ENCODE measurements at regions not wholly inside any gene's neighbourhood (a gene's known extent, or its start where the extent isn't known, plus 50 kb on each side); places are given as distances from the start of the nearest gene placed in this dataset.

DNA sequence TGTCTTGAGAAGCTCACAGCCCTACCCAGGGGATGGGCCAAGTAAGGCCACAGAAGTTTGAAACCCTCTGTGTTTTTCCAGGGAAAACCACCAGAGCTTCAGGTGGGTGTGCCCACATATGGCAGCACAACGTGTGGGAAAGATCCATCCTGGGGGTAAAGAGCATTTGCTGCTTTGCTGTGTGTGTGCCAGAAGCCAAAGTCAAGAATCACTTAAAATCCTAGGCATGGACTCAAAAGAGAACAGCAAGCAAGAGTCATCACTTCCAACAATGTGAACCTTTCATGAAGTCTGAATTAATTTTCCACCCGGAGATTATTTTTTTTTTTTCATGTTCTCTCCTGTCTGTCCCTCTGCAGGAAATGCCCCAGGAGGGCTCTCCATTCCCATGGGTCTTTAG is 308.2 kb upstream of the SGK1 start:
- H3K27me3 ChIP-seq (replicated peaks; ENCODE audit: control insufficient read depth, insufficient read depth, low read length) = no peaks in the 10 kb centered on the region; the same call in 1 of the 2 replicates
- TF ChIP-seq, protein P1, sequence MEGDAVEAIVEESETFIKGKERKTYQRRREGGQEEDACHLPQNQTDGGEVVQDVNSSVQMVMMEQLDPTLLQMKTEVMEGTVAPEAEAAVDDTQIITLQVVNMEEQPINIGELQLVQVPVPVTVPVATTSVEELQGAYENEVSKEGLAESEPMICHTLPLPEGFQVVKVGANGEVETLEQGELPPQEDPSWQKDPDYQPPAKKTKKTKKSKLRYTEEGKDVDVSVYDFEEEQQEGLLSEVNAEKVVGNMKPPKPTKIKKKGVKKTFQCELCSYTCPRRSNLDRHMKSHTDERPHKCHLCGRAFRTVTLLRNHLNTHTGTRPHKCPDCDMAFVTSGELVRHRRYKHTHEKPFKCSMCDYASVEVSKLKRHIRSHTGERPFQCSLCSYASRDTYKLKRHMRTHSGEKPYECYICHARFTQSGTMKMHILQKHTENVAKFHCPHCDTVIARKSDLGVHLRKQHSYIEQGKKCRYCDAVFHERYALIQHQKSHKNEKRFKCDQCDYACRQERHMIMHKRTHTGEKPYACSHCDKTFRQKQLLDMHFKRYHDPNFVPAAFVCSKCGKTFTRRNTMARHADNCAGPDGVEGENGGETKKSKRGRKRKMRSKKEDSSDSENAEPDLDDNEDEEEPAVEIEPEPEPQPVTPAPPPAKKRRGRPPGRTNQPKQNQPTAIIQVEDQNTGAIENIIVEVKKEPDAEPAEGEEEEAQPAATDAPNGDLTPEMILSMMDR (IDR thresholded peaks at IDR 0.05; ENCODE audit: insufficient read depth in 1 of 2, low read depth in 1 of 2, low read length in 1 of 2, severe bottlenecking in 1 of 2, unreplicated experiment in 1 of 2) = no peak
- Mint-ChIP-seq H3K27ac (ENCODE audit: unreplicated experiment) (no peak overlapping the region), H3K4me3 (ENCODE audit: unreplicated experiment) (no peak overlapping the region), H3K9me3 (ENCODE audit: unreplicated experiment) (no peaks in the 10 kb centered on the region), H3K36me3 (ENCODE audit: insufficient read depth, unreplicated experiment) (no peaks in the 10 kb centered on the region), H3K27me3 (ENCODE audit: insufficient read depth, unreplicated experiment) (no peaks in the 10 kb centered on the region), H3K4me1 (ENCODE audit: low read depth, unreplicated experiment) (no peaks in the 10 kb centered on the region)
- no TSS peak for BruUV-seq (replicated peaks)
- H3K4me3 ChIP-seq (ENCODE audit: low read depth, low read length) = no peak overlapping the region
- POLR2A ChIA-PET = no interaction called here
- H3K9me3 ChIP-seq = no peaks in the 10 kb centered on the region
- H3K4me1 ChIP-seq = no peaks in the 10 kb centered on the region
- intact Hi-C loops (cut with micrococcal nuclease; ENCODE audit: unreplicated experiment) = no loop called here
- no peaks in the 10 kb centered on the region for H3K36me3 ChIP-seq (ENCODE audit: control insufficient read depth, insufficient read depth, low read length)
- no peak for DNase-seq
- CTCF ChIA-PET = no interaction called here

DNA sequence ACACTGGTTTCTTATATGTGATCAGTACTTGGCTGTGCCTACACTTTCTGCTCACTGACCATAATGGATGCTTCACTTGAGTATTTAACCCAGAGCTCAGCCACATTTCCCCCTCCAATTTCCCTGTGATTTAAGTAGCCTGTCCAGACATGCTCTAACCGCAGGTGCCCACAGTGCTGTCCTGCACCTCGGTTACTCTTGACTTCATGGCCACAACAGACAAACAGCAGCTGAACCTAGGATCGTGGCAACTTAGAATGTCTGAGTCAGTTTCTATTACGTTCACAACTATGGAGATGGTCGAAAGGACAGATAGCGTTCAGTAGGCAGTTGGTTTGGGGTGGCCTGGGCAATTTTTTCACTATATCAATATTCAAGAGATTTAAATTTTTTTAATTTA is 306.9 kb upstream of the SGK1 start:
- Mint-ChIP-seq H3K27ac (ENCODE audit: unreplicated experiment) (no peak overlapping the region), H3K36me3 (ENCODE audit: insufficient read depth, unreplicated experiment) (no peaks in the 10 kb centered on the region), H3K9me3 (ENCODE audit: unreplicated experiment) (no peaks in the 10 kb centered on the region), H3K4me1 (ENCODE audit: low read depth, unreplicated experiment) (no peaks in the 10 kb centered on the region), H3K27me3 (ENCODE audit: insufficient read depth, unreplicated experiment) (no peaks in the 10 kb centered on the region), H3K4me3 (ENCODE audit: unreplicated experiment) (no peak overlapping the region)
- ChIA-PET CTCF (no interaction called here), POLR2A (no interaction called here)
- Histone ChIP-seq H3K27me3 (replicated peaks; ENCODE audit: control insufficient read depth, insufficient read depth, low read length) (no peaks in the 10 kb centered on the region; the same call in 1 of the 2 replicates), H3K36me3 (ENCODE audit: control insufficient read depth, insufficient read depth, low read length) (no peaks in the 10 kb centered on the region), H3K4me1 (no peaks in the 10 kb centered on the region), H3K9me3 (no peaks in the 10 kb centered on the region), H3K4me3 (ENCODE audit: low read depth, low read length) (no peak overlapping the region)
- TF ChIP-seq, protein P1 (IDR thresholded peaks at IDR 0.05; ENCODE audit: insufficient read depth in 1 of 2, low read depth in 1 of 2, low read length in 1 of 2, severe bottlenecking in 1 of 2, unreplicated experiment in 1 of 2) = no peak
- intact Hi-C loops (cut with micrococcal nuclease; ENCODE audit: unreplicated experiment) = no loop called here
- DNase-seq = no peak
- BruUV-seq (replicated peaks) = no TSS peak

DNA sequence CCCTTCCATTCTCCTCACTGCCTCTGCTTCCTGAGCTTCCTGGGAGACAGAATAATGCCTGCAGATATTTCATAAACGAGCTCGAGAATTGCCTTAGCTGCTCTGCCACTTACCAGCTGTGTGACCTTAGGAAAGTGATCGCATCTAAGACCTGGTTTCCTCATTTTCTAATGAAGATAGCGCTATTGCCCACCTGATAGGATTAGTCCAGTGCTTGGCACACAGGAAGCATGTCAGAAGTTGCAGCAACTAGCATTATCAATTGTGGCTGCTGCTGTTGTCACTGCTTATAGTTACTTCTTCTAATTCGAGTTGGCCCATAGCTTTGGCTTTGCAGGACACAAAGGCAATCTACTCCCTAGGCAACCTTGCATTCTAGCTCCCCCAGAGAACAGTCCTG is 305.5 kb upstream of the SGK1 start:
- H3K36me3 Mint-ChIP-seq (ENCODE audit: insufficient read depth, unreplicated experiment) = no peaks in the 10 kb centered on the region
- BruUV-seq (replicated peaks) = no TSS peak
- Histone ChIP-seq H3K4me3 (ENCODE audit: low read depth, low read length) (no peak overlapping the region), H3K27me3 (replicated peaks; ENCODE audit: control insufficient read depth, insufficient read depth, low read length) (no peaks in the 10 kb centered on the region; the same call in 1 of the 2 replicates), H3K4me1 (no peaks in the 10 kb centered on the region), H3K9me3 (no peaks in the 10 kb centered on the region), H3K36me3 (ENCODE audit: control insufficient read depth, insufficient read depth, low read length) (no peaks in the 10 kb centered on the region)
- no peaks in the 10 kb centered on the region for H3K27me3 Mint-ChIP-seq (ENCODE audit: insufficient read depth, unreplicated experiment)
- TF ChIP-seq, protein P1 (IDR thresholded peaks at IDR 0.05; ENCODE audit: insufficient read depth in 1 of 2, low read depth in 1 of 2, low read length in 1 of 2, severe bottlenecking in 1 of 2, unreplicated experiment in 1 of 2) = no peak
- intact Hi-C loops (cut with micrococcal nuclease; ENCODE audit: unreplicated experiment) = no loop called here
- H3K4me3 Mint-ChIP-seq (ENCODE audit: unreplicated experiment) = no peak overlapping the region
- no peaks in the 10 kb centered on the region for H3K9me3 Mint-ChIP-seq (ENCODE audit: unreplicated experiment)
- H3K4me1 Mint-ChIP-seq (ENCODE audit: low read depth, unreplicated experiment) = no peaks in the 10 kb centered on the region
- no peak for DNase-seq
- H3K27ac Mint-ChIP-seq (ENCODE audit: unreplicated experiment) = no peak overlapping the region
- CTCF ChIA-PET = interaction anchor here (0.6 kb wide), 3 partner anchors 97 to 467 kb away, joined by 3 to 4 read pairs (median 3); no protein-coding TSS in a partner anchor
- POLR2A ChIA-PET = no interaction called here

All from Caco-2 (cell line).